Spleen (tissue), 11 donors: ENCODE measurements at regions not wholly inside any gene's neighbourhood (a gene's known extent, or its start where the extent isn't known, plus 50 kb on each side); places are given as distances from the start of the nearest gene placed in this dataset.
"Not testable (repeated sequence)": the region's sequence is repeated elsewhere in the genome, so short reads cannot be mapped to it uniquely, and the experiment has no call there.

ENCODE experiments used
- DNase-seq: peaks from one replicate; pipeline ENCODE4 v3.0.0-alpha.2; 2020
- H3K27ac ChIP-seq, 8 donors: fragments of 200-600 bp; sonication (generic) in 7 of 8; 1 replicate in 4 of 8; 2 replicates in 4 of 8; pipeline versions ENCODE4 v1.5.0 to v1.8.0; 2016 to 2021; ENCODE audit warnings: inconsistent platforms in 4 of 8, mild to moderate bottlenecking in 4 of 8, moderate library complexity in 1 of 8
- H3K27me3 ChIP-seq, 7 donors: fragments of 200-600 bp; sonication (generic) in 6 of 7; replicated peaks in 1 of 7; 1 replicate in 4 of 7; 2 replicates in 3 of 7; pipeline versions ENCODE4 v1.5.0 to v1.8.0; 2016 to 2021; ENCODE audit warnings: inconsistent platforms in 3 of 7, mild to moderate bottlenecking in 1 of 7
- H3K36me3 ChIP-seq, 6 donors: fragments of 200-600 bp; sonication (generic) in 5 of 6; 1 replicate in 4 of 6; 2 replicates in 2 of 6; pipeline versions ENCODE4 v1.5.0 to v1.8.0; 2016 to 2021; ENCODE audit warnings: inconsistent platforms in 2 of 6
- H3K4me1 ChIP-seq, 6 donors: fragments of 200-600 bp; sonication (generic) in 5 of 6; 1 replicate in 3 of 6; 2 replicates in 3 of 6; pipeline versions ENCODE4 v1.5.0 to v1.8.0; 2016 to 2021; ENCODE audit warnings: inconsistent platforms in 3 of 6
- H3K4me3 ChIP-seq, 8 donors: fragments of 200-600 bp; sonication (generic) in 7 of 8; 1 replicate in 4 of 8; 2 replicates in 4 of 8; pipeline versions ENCODE4 v1.5.0 to v1.8.0; 2016 to 2021; ENCODE audit warnings: inconsistent platforms in 4 of 8, mild to moderate bottlenecking in 4 of 8, moderate library complexity in 2 of 8
- H3K9me3 ChIP-seq, 8 donors: fragments of 200-600 bp; sonication (generic) in 7 of 8; 1 replicate in 4 of 8; 2 replicates in 4 of 8; pipeline versions ENCODE4 v1.5.0 to v1.8.0; 2016 to 2021; ENCODE audit warnings: inconsistent platforms in 4 of 8
- POLR2A ChIP-seq, 3 donors: fragments of 450-650 bp; IDR thresholded peaks; one replicate each; pipeline ENCODE4 v1.5.1; 2017; ENCODE audit warnings: antibody characterized with exemption in 3 of 3, mild to moderate bottlenecking in 1 of 3
- POLR2AphosphoS5 ChIP-seq, 3 donors: sonication (generic); formaldehyde crosslinking; IDR thresholded peaks; one replicate each; pipeline ENCODE4 v1.5.1; 2017; ENCODE audit warnings: antibody characterized with exemption in 3 of 3
- WGBS, 5 donors: extraction: QIAGEN DNeasy Blood & Tissue Kit in 3 of 5; methylation state at CpG; one replicate each; pipeline versions ENCODE4 v1.1.5 to v1.1.7; 2013 to 2018; 5-methylcytosine and 5-hydroxymethylcytosine counted together
- intact Hi-C: fragments of 100-400 bp; cut with DNase I; formaldehyde crosslinking; loops from one replicate; pipeline ENCODE4 v1.15.0; 2023; ENCODE audit warnings: low total_unique reads
- TF ChIP-seq, protein P1 (sequence below), 11 experiments: fragments of 200-600 bp in 7 of 11; fragments of 450-650 bp in 4 of 11; sonication (generic) in 4 of 11; IDR thresholded peaks in 8 of 11; conservative IDR thresholded peaks in 3 of 11; 1 replicate in 7 of 11; 2 replicates in 4 of 11; pipeline versions ENCODE4 v1.4.0 to v1.8.0; 2016 to 2021; ENCODE audit warnings: antibody characterized with exemption in 11 of 11, inconsistent platforms in 4 of 11, mild to moderate bottlenecking in 1 of 11
- donor health status: healthy with polysubstance abuse.
- donor health status: DM: no; HTN: no; CAD: no; lungs with moderate emphysema.
- donor health status: DM: no; HTN: no; CAD: no.
- donor health status: Bipolar disorder and iron deficiency.
- donor health status: healthy.
- donor health status: DM: no; HTN: no; CAD: no.
- donor health status: DM: yes; HTN: yes; CAD: no.

DNA sequence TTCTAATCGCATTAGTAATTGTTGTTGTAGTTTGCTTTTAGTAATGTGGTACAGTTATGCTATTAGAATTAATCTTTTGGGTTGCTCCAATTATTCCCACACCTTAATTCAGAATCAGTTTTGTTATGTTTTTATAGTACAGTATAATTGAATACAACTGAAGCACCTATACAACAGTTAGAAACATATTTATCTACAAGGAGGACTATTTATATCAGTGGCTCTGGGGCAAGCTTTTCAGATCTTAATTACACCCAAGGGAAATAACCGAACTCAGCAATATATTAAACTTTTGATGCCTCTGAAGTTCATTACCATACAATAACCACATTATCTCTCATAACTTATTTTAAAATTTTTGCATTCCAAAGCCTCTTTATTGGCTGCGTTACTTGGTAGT lies 74.4 kb downstream of the LHX9 start:
- intact Hi-C loops: no loop called here
- H3K4me3 ChIP-seq: no peak overlapping the region
- no peaks in the 10 kb centered on the region for H3K27me3 ChIP-seq
- H3K9me3 ChIP-seq: no peaks in the 10 kb centered on the region
- DNase-seq: no peak
- TF ChIP-seq POLR2A (IDR thresholded peaks at IDR 0.05) (no peak), POLR2AphosphoS5 (IDR thresholded peaks at IDR 0.05) (no peak)
- TF ChIP-seq, protein P1, sequence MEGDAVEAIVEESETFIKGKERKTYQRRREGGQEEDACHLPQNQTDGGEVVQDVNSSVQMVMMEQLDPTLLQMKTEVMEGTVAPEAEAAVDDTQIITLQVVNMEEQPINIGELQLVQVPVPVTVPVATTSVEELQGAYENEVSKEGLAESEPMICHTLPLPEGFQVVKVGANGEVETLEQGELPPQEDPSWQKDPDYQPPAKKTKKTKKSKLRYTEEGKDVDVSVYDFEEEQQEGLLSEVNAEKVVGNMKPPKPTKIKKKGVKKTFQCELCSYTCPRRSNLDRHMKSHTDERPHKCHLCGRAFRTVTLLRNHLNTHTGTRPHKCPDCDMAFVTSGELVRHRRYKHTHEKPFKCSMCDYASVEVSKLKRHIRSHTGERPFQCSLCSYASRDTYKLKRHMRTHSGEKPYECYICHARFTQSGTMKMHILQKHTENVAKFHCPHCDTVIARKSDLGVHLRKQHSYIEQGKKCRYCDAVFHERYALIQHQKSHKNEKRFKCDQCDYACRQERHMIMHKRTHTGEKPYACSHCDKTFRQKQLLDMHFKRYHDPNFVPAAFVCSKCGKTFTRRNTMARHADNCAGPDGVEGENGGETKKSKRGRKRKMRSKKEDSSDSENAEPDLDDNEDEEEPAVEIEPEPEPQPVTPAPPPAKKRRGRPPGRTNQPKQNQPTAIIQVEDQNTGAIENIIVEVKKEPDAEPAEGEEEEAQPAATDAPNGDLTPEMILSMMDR (IDR thresholded peaks at IDR 0.05 in 8 of 11, conservative IDR thresholded peaks at IDR 0.05 in 3 of 11): no peak
- H3K27ac ChIP-seq: no peak overlapping the region
- 85 to 94% (median 87%) methylated on average over 3 of the region's 3 CpGs for WGBS, 5 donors
- no peaks in the 10 kb centered on the region for H3K4me1 ChIP-seq
- no peaks in the 10 kb centered on the region for H3K36me3 ChIP-seq

DNA sequence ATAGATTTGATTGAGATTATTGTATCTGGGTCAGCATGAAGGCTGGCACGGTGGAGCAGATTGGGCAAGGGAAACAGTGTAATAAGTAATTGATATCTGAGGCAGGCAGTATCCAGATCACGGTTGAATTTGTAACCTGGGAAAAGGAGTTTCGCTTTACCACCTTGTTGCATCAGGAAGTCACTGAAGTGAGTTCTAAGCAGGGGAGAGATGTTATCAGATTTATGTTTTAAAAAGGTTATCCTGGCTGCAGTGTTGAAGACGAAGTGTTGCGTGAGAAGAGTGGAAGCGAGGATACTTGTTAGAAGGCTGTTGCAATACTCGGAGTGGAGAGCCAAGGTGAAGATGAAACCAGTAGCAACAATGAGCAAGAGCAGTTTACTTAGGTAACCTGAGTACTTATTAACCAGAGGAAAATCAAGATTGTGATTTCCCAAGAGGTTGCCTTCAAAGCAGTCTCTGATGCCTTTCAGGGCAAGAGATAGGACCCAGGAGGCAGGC lies 77.8 kb downstream of the LHX9 start:
- DNase-seq: no peak
- intact Hi-C loops: no loop called here
- no peaks in the 10 kb centered on the region for H3K36me3 ChIP-seq
- H3K9me3 ChIP-seq: no peaks in the 10 kb centered on the region
- no peak overlapping the region for H3K27ac ChIP-seq
- no peaks in the 10 kb centered on the region for H3K27me3 ChIP-seq
- H3K4me1 ChIP-seq: no peaks in the 10 kb centered on the region
- TF ChIP-seq, protein P1 (IDR thresholded peaks at IDR 0.05 in 8 of 11, conservative IDR thresholded peaks at IDR 0.05 in 3 of 11): no peak
- no peak for TF ChIP-seq POLR2AphosphoS5 (IDR thresholded peaks at IDR 0.05)
- TF ChIP-seq POLR2A (IDR thresholded peaks at IDR 0.05): no peak
- no peak overlapping the region for H3K4me3 ChIP-seq
- 86 to 94% (median 89%) methylated on average over 7 of the region's 7 CpGs for WGBS, 5 donors

DNA sequence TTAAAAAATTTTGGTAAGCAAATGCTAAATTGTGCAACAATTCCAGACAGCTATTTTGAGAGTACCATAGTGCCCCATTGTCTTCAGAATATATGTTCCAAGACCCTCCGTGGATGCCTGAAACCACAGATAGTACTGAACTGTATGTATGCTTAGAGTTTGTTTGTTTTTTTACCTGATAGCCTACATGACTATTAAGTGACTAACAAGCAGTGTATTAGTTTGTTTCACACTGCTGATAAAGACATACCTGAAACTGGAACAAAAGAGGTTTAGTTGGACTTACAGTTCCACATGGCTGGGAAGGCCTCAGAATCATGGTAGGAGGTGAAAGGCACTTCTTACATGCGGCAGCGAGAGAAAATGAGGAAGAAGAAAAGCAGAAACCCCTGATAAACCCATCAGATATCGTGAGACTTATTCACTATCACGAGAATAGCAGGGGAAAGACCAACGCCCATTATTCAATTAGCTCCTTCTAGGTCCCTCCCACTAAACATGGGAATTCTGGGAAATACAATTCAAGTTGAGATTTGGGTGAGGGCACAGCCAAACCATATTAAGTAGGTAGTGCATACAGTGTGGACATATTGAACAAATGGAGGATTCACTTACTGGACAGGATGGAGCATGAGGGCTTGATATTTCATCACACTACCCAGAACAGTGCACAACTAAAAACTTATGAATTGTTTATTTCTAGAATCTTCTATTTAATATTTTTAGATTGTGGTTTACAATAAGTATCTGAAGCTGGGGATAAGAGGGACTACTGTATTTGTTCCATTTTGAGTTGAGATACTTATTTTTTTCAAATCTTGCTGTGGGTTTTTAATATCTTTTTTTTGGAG lies 78.5 kb downstream of the LHX9 start:
- 79 to 93% (median 90%) methylated on average over 6 of the region's 6 CpGs for WGBS, 5 donors
- Histone ChIP-seq H3K4me3 (no peak overlapping the region), H3K27ac (no peak overlapping the region), H3K9me3 (no peaks in the 10 kb centered on the region), H3K36me3 (no peaks in the 10 kb centered on the region), H3K27me3 (no peaks in the 10 kb centered on the region), H3K4me1 (no peaks in the 10 kb centered on the region)
- intact Hi-C loops: no loop called here
- TF ChIP-seq POLR2A (IDR thresholded peaks at IDR 0.05) (no peak), POLR2AphosphoS5 (IDR thresholded peaks at IDR 0.05) (no peak)
- TF ChIP-seq, protein P1 (IDR thresholded peaks at IDR 0.05 in 8 of 11, conservative IDR thresholded peaks at IDR 0.05 in 3 of 11): no peak
- no peak for DNase-seq

- H3K9me3 ChIP-seq, H3K27me3 ChIP-seq, H3K4me1 ChIP-seq, H3K27ac ChIP-seq, H3K36me3 ChIP-seq, DNase-seq, intact Hi-C loops, H3K4me3 ChIP-seq: not testable (repeated sequence)
- 92 to 98% (median 94%) methylated on average over 3 of the region's 3 CpGs for WGBS, 5 donors
Measured at GRCh38 chr1:197996259-197996512, 79.0 kb downstream of the LHX9 start.
